H7 (cell line): ENCODE measurements at regions not wholly inside any gene's neighbourhood (a gene's known extent, or its start where the extent isn't known, plus 50 kb on each side); places are given as distances from the start of the nearest gene placed in this dataset.

Experiments
- DNase-seq: peaks from one replicate; pipeline ENCODE4 v3.0.0; 2012
- H3K27me3 ChIP-seq: 2 replicates; pipeline ENCODE4 v1.6.0; 2011; ENCODE audit warnings: mild to moderate bottlenecking, low read length; ENCODE audit not compliant: control insufficient read depth, insufficient read depth
- H3K36me3 ChIP-seq: replicated peaks from 2 replicates; pipeline ENCODE4 v1.5.1; 2011; ENCODE audit warnings: low read length; ENCODE audit not compliant: control insufficient read depth, insufficient read depth
- H3K4me3 ChIP-seq: 2 replicates; pipeline ENCODE4 v1.5.1; 2011; ENCODE audit warnings: low read depth, mild to moderate bottlenecking, control low read depth, low read length, moderate library complexity; ENCODE audit not compliant: insufficient read depth

- no peaks in the 10 kb centered on the region for H3K36me3 ChIP-seq
- DNase-seq = no peak
- no peaks in the 10 kb centered on the region for H3K27me3 ChIP-seq
- H3K4me3 ChIP-seq = no peak overlapping the region
Observed at GRCh38 chr18:4851301-4851976, 345.6 kb downstream of the AKAIN1 start.

GRCh38 chr18:4847056-4847455, 350.0 kb downstream of the AKAIN1 start:
- H3K27me3 ChIP-seq = no peaks in the 10 kb centered on the region
- H3K36me3 ChIP-seq = no peaks in the 10 kb centered on the region

GRCh38 chr18:4844320-4844719, 352.7 kb downstream of the AKAIN1 start:
- no peaks in the 10 kb centered on the region for H3K27me3 ChIP-seq

More at GRCh38 chr18:4847056-4847455, 350.0 kb downstream of the AKAIN1 start:
- DNase-seq = no peak
- no peak overlapping the region for H3K4me3 ChIP-seq

GRCh38 chr18:4843771-4844170, 353.3 kb downstream of the AKAIN1 start:
- DNase-seq = no peak
- Histone ChIP-seq H3K27me3 (no peaks in the 10 kb centered on the region), H3K4me3 (no peak overlapping the region), H3K36me3 (no peaks in the 10 kb centered on the region)

More at GRCh38 chr18:4844320-4844719, 352.7 kb downstream of the AKAIN1 start:
- DNase-seq = no peak
- H3K4me3 ChIP-seq = no peak overlapping the region
- no peaks in the 10 kb centered on the region for H3K36me3 ChIP-seq

- Histone ChIP-seq H3K36me3 (no peaks in the 10 kb centered on the region), H3K4me3 (no peak overlapping the region), H3K27me3 (no peaks in the 10 kb centered on the region)
- no peak for DNase-seq
Observed at GRCh38 chr18:4842751-4843150, 354.3 kb downstream of the AKAIN1 start.

- Histone ChIP-seq H3K4me3 (no peak overlapping the region), H3K27me3 (no peaks in the 10 kb centered on the region), H3K36me3 (no peaks in the 10 kb centered on the region)
- no peak for DNase-seq
Observed at GRCh38 chr18:4842287-4842686, 354.8 kb downstream of the AKAIN1 start.

- Histone ChIP-seq H3K36me3 (no peaks in the 10 kb centered on the region), H3K4me3 (no peak overlapping the region), H3K27me3 (no peaks in the 10 kb centered on the region)
- peak; percentile 12 for DNase-seq
Observed at GRCh38 chr18:4839639-4840038, 357.4 kb downstream of the AKAIN1 start.

- H3K36me3 ChIP-seq = no peaks in the 10 kb centered on the region
- H3K4me3 ChIP-seq = no peak overlapping the region
- no peak for DNase-seq
- no peaks in the 10 kb centered on the region for H3K27me3 ChIP-seq
Observed at GRCh38 chr18:4836141-4836540, 360.9 kb downstream of the AKAIN1 start.

- no peaks in the 10 kb centered on the region for H3K27me3 ChIP-seq
- DNase-seq = no peak
- no peaks in the 10 kb centered on the region for H3K36me3 ChIP-seq
- H3K4me3 ChIP-seq = no peak overlapping the region
Observed at GRCh38 chr18:4831791-4832375, 365.2 kb downstream of the AKAIN1 start.

- DNase-seq = no peak
- no peaks in the 10 kb centered on the region for H3K27me3 ChIP-seq
- H3K4me3 ChIP-seq = no peak overlapping the region
- no peaks in the 10 kb centered on the region for H3K36me3 ChIP-seq
Observed at GRCh38 chr18:4831127-4831526, 365.9 kb downstream of the AKAIN1 start.

- DNase-seq = no peak
- H3K27me3 ChIP-seq = no peaks in the 10 kb centered on the region
- H3K4me3 ChIP-seq = no peak overlapping the region
- H3K36me3 ChIP-seq = no peaks in the 10 kb centered on the region
Observed at GRCh38 chr18:4823091-4823490, 368.0 kb upstream of the DLGAP1 start.

GRCh38 chr18:4821801-4822200, 366.7 kb upstream of the DLGAP1 start:
- Histone ChIP-seq H3K36me3 (no peaks in the 10 kb centered on the region), H3K27me3 (no peaks in the 10 kb centered on the region), H3K4me3 (no peak overlapping the region)
- no peak for DNase-seq

- DNase-seq = no peak
- Histone ChIP-seq H3K4me3 (no peak overlapping the region), H3K27me3 (no peaks in the 10 kb centered on the region), H3K36me3 (no peaks in the 10 kb centered on the region)
Observed at GRCh38 chr18:4817665-4818064, 362.6 kb upstream of the DLGAP1 start.

GRCh38 chr18:4813708-4814107, 358.6 kb upstream of the DLGAP1 start:
- DNase-seq = no peak
- no peak overlapping the region for H3K4me3 ChIP-seq
- no peaks in the 10 kb centered on the region for H3K27me3 ChIP-seq
- no peaks in the 10 kb centered on the region for H3K36me3 ChIP-seq

GRCh38 chr18:4808891-4809290, 353.8 kb upstream of the DLGAP1 start:
- Histone ChIP-seq H3K36me3 (no peaks in the 10 kb centered on the region), H3K27me3 (no peaks in the 10 kb centered on the region), H3K4me3 (no peak overlapping the region)
- no peak for DNase-seq
